ENCODE measurements at regions not wholly inside any gene's neighbourhood (a gene's known extent, or its start where the extent isn't known, plus 50 kb on each side); places are given as distances from the start of the nearest gene placed in this dataset.

GRCh38 chr2:189372688-189373257, 68.5 kb upstream of the WDR75 start:
- DNase-seq: no peak

GRCh38 chr2:189374481-189374880, 66.8 kb upstream of the WDR75 start:
- no peak for DNase-seq

GRCh38 chr2:189375842-189376241, 65.4 kb upstream of the WDR75 start:
- no peak for DNase-seq

GRCh38 chr2:189379287-189379630, 62.0 kb upstream of the WDR75 start:
- DNase-seq: no peak

- DNase-seq: no peak
Measured at GRCh38 chr2:189379731-189380261, 61.5 kb upstream of the WDR75 start.

GRCh38 chr2:189382668-189383067, 58.6 kb upstream of the WDR75 start:
- DNase-seq: no peak

DNA sequence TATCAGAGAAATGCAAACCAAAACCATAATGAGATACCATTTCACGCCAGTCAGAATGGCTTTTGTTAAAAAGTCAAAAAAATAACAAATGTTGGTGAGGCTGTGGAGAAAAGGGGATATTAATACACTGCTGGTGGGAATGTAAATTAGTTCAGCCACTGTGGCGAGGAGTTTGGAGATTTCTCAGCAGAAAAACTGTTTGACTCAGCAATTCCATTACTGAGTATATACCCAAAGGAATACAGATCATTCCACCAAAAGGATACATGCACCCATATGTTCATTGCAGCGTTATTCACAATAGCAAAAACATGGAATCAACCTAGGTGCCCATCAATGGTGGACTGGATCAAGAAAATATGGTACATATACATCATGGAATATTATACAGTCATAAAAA, 54.5 kb upstream of the WDR75 start:
- DNase-seq: no peak

GRCh38 chr2:189391201-189391600, 50.1 kb upstream of the WDR75 start:
- DNase-seq: no peak

All from T1000 (cell line).